Middle frontal gyrus (tissue), 1 donor: ENCODE measurements at regions not wholly inside any gene's neighbourhood (a gene's known extent, or its start where the extent isn't known, plus 50 kb on each side); places are given as distances from the start of the nearest gene placed in this dataset.
A peak's percentile ranks its signal among the peaks of the same experiment; 100 is the strongest.

Experiments
- DNase-seq: peaks from one replicate; pipeline ENCODE4 v3.0.0-alpha.2; 2015; ENCODE audit warnings: low spot score; ENCODE audit errors: extremely low spot score

- DNase-seq = peak; percentile 38
Measured at GRCh38 chr3:10702961-10703740, 112.9 kb upstream of the SLC6A11 start.

DNA sequence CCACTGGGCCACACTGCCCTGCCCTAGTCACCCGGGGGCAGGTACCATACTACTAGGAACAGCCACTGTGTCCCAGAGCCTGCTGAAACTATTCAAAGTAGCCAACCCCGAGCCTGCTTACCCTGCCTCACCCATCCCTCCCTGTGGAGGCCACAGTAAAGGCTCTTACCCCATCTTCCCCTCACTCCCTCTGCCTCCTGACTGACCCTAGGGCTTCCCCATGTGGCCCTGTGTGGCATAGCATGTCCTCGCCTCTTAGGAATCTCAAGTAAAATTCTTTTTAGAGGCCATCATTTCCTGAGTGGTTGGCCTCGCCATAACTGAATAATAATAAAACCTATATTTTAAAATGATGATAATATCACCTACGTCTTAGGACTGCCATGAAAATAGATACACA, 112.2 kb upstream of the SLC6A11 start:
- no peak for DNase-seq

DNA sequence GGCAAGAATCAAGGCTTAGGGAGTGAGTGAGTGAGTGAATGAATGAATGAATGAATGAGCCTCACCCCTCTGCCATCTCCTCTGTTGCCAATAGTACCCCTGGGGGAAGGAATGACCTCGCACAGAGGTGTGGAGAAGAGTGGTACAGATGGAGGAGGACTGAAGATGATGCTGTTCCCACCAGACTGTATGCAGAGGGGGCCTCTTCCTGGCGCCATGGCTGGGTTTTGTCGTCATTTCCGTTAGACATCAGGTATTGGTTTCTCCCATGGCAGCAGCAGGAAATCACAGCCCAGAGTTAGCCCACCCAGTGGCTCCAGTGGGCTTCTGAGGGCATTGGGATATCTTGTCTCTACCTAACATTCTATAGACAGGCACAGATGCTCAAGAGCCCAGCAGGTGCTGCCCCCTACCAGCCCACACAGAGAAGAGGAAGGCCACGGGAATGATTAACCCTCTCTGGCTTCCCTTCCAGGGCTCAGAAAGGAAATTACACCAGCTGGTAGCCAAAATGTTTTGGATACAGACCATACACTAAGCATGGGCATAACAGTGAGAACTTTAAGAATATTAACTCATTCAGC, 109.8 kb upstream of the SLC6A11 start:
- DNase-seq = no peak

GRCh38 chr3:10706740-10707399, 109.2 kb upstream of the SLC6A11 start:
- no peak for DNase-seq

DNA sequence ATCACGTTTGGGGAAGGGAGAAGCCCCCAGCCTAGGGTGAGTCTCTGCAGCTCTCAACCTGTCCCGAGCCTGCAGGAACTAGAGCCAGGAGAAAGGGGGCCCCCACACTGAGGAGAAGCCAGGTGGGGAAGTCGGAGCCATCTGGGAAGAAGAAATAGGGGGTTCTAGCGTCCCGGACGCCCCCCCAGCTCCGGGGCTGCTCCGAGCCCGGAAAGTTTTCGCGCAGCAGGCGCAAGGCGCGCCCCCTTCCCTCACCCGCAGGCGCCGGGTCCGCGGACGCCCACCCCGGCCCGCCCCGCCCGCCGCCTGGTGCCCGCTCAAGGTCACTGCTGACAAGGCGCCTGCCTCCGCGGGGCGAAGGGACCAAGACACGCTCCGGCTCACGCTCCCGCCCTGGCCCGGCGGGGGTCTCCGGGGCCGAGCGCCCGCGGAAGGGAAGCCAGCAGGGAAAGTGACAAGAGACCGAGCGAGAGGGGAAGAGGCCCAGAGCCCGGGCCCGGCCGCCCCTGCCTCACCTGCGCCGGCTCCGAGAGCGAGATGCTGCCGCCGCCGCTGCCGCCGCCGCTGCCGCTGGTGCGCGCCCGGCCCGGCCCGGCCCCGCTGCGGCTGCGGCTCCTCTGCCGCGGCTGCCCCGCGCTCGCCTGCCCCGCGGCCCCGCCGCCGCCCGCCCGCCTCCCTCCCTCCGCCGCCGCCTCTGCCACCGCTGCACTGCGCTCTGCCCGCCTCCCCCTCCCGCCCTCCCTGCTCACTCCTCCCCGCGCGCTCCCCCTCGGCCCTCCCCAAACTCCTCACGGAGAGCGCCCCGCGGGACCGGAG, 108.4 kb upstream of the SLC6A11 start:
- DNase-seq = no peak

- no peak for DNase-seq
Measured at GRCh38 chr3:10708216-10708893, 107.7 kb upstream of the SLC6A11 start.

DNA sequence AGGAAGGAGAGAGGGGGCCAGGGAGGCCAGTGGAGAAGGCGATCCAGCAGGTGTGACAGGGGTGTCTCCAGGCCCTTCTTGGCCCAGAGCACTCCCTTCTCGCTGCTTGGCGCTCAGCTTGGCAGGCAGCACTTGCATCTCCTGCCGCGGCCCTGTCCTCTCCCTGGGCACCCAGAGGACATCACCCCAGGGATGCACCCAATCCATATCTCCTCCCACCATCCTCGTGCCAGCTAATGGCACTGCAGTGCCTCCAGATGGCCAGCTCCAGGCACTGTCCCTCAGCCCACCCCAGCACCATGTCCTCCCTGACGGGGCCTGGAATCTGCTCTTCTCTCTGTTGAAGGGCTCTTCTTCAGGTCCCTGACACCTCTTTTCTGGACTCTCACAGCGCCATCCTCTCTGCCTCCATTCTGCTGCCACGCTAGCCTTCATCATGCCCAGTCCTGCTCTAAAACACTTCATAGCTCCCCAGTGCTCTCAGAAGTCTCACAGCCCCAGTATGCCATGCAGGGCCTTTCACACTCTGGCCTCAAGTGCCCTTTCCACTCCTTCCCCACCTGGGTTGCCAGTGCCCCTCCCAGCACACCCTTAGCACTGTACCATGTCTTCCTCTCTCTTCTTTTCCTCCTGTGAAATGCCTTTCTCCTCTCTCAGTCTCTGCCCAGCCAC, 106.8 kb upstream of the SLC6A11 start:
- DNase-seq = no peak

- DNase-seq = no peak
Measured at GRCh38 chr3:10712121-10712520, 103.9 kb upstream of the SLC6A11 start.

DNA sequence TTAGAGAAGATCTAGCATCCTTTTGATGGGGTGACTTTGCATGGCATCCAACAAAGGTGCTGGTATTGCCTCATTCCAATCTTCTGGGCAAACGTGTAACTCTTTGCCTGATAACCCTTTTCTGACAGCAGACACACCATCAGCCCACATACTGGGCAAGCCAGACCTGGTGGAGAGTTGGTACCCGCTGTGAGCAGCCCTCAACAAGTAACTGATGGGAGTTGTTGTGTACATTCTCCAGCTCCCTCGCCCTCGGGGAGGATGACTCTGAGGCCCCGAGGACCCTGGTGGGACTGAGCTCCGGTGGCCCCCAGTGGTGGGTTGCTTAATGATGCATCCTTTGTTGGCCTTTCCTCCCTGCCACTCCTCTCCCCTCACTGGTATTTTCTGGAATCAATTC, 102.4 kb upstream of the SLC6A11 start:
- DNase-seq = no peak

- no peak for DNase-seq
Measured at GRCh38 chr3:10715886-10716285, 100.1 kb upstream of the SLC6A11 start.

DNA sequence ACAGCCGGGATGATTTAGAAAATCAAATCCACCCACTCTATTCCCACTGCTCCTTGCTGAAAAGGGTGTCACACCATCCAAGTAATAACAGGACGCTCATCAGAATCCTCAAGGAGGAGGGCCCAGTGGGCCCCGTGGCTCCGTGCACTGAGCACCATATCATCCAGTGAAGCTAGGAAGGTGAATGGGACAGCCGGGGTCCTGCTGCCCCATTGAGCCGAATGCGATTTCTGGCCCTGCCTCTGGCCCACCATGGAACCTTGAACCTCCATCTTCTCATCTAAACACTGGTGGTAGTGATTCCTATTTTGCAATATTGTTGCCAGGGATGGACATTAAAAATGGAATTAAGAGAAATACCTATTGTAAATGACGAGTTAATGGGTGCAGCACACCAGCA, 99.1 kb upstream of the SLC6A11 start:
- DNase-seq = no peak

DNA sequence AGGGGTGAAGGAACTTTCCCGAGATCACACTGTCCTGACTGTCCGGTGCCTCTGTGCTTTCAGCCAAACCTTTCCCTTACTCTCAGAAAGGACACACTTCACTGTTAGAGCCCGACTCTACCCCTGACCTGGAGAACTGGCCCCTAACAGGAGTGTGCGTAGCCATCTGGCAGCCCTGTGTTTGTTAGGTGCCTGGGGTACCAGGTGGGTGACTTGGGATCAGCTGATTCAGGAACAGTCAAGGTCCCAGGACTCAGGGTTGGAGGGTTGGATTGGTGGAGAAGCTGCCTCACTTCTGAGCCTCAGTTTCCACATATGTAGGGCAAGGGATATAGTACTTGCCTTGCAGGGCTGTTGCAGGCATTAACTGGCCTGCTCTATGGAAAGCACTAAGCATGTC, 98.3 kb upstream of the SLC6A11 start:
- DNase-seq = no peak

DNA sequence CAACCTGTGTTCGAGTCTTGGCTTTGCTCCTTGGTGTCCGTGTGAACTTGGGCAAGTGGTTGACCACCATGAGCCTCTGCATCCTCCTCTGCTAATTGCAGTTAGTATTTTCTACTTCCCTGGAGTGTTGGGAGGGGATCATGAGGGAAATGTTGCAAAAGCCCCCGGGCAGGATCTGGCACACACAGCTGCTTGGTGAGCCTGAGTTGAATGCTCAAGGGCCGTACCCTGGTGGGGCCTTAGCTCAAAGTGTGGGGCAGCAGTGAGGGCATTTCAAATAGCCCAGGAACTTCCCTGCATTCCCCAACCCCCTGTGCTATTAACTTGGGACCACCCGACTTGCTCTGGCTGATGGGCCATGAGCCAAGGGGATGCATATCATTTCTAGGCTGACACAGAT, 94.9 kb upstream of the SLC6A11 start:
- no peak for DNase-seq

DNA sequence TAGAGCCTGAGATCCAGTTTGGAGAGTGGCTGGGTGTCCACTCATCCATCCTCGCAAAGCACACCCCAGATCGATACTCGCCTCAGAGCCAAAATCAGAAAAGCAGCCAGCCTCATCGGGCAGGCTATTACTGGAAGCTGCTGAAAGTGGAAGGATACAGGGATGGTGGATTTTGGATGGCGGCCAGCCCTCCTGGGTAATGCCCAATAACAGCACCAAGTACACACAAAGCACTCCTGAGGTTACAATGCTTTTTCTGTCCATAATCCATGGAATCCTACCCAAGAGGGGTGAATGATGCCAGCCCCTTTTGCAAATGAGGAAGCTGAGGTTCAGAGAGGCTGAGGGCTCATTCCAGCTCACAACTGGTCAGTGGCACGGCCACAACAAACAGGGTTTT, 93.1 kb upstream of the SLC6A11 start:
- no peak for DNase-seq

- no peak for DNase-seq
Measured at GRCh38 chr3:10723991-10724390, 92.0 kb upstream of the SLC6A11 start.

DNA sequence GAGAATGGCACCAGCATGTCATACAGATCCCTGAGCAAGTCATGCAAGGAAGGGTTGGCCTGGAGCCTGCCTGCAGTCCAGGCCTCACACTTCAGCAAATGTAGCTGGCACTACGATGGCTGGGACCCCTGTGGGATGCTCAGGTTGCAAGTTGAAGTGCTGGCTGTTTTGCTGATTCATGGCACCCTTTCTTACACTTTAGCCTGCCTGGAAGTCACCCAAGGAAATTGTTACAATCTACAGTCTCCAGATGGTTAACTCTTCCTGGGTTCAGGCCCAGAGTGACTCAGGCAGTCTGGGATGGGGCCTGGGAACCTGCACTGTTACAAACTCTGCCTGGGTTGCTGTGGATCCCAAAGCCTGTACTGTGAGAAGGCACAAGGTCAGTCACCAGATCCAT, 91.0 kb upstream of the SLC6A11 start:
- DNase-seq = no peak

GRCh38 chr3:10725846-10726245, 90.2 kb upstream of the SLC6A11 start:
- DNase-seq = no peak

- no peak for DNase-seq
Measured at GRCh38 chr3:10726787-10727186, 89.2 kb upstream of the SLC6A11 start.

DNA sequence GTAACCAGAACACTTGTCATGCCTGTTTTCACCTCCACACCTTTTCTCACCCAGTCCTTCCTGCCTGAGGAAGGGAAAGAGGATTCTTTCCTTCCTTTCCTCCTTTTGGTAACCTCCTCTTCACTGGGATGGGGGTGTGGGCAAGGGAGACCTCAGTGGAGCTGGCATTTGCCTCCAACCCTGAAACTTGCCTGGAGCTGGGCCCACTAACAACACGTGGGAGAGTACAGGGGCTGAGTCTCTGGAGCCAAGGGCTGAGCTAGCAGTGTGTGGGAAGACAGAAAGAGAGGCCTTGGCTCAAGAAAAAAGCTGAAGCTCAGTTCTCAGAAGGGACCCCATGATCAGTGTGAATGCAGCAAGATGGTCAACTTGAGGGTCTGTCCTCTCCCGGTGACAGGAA, 86.6 kb upstream of the SLC6A11 start:
- DNase-seq = no peak

GRCh38 chr3:10732292-10732691, 83.7 kb upstream of the SLC6A11 start:
- no peak for DNase-seq

DNA sequence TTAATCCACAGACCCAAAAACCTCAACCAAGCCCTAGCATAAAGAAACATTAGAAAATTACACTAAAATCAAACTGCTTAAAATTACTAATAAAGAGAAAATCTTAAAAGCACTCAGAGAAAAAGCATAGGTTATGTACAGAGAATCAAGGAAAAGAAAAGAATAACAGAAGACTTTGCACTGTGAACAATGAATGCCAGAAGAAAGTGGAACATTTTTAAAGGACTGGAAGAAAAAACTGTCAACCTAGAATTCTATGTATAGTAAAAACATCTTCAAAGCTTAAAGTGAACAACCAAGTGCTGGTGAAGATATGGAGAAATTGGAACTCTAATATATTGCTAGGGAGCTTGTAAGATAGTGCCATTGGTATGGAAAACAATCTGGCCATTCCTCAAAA, 82.7 kb upstream of the SLC6A11 start:
- DNase-seq = no peak
